Nephron progenitor cell (in vitro differentiated cells): ENCODE measurements at regions not wholly inside any gene's neighbourhood (a gene's known extent, or its start where the extent isn't known, plus 50 kb on each side); places are given as distances from the start of the nearest gene placed in this dataset.

Source experiments
- DNase-seq: peaks from one replicate; pipeline ENCODE4 v3.0.0; 2021
- H3K27ac Mint-ChIP-seq: 2 replicates; pipeline ENCODE4 v1.8.0; 2021; ENCODE audit warnings: mild to moderate bottlenecking, moderate library complexity, mixed read lengths
- H3K27me3 Mint-ChIP-seq: 2 replicates; pipeline ENCODE4 v1.8.0; 2021; ENCODE audit warnings: mild to moderate bottlenecking, low read depth, mixed read lengths; ENCODE audit not compliant: poor library complexity
- H3K36me3 Mint-ChIP-seq: 2 replicates; pipeline ENCODE4 v1.8.0; 2021; ENCODE audit warnings: low read depth, mixed read lengths
- H3K4me1 Mint-ChIP-seq: 2 replicates; pipeline ENCODE4 v1.8.0; 2021; ENCODE audit warnings: mixed read lengths
- H3K4me3 Mint-ChIP-seq: 2 replicates; pipeline ENCODE4 v1.8.0; 2021; ENCODE audit warnings: mild to moderate bottlenecking, moderate library complexity, mixed read lengths
- H3K9me3 Mint-ChIP-seq: 2 replicates; pipeline ENCODE4 v1.8.0; 2021; ENCODE audit warnings: mild to moderate bottlenecking, moderate library complexity, mixed read lengths
- TF ChIP-seq, protein P1 (sequence below): fragments of 200-600 bp; sonication (generic); IDR thresholded peaks from 2 replicates; pipeline ENCODE4 v1.5.0; 2021; ENCODE audit warnings: antibody characterized with exemption

- no peak for DNase-seq
- Mint-ChIP-seq H3K36me3 (peaks cover 9% of the 10 kb centered on the region), H3K27me3 (no peaks in the 10 kb centered on the region), H3K4me1 (no peaks in the 10 kb centered on the region), H3K27ac (no peak overlapping the region), H3K4me3 (no peak overlapping the region), H3K9me3 (peaks cover 19% of the 10 kb centered on the region)
- TF ChIP-seq, protein P1, sequence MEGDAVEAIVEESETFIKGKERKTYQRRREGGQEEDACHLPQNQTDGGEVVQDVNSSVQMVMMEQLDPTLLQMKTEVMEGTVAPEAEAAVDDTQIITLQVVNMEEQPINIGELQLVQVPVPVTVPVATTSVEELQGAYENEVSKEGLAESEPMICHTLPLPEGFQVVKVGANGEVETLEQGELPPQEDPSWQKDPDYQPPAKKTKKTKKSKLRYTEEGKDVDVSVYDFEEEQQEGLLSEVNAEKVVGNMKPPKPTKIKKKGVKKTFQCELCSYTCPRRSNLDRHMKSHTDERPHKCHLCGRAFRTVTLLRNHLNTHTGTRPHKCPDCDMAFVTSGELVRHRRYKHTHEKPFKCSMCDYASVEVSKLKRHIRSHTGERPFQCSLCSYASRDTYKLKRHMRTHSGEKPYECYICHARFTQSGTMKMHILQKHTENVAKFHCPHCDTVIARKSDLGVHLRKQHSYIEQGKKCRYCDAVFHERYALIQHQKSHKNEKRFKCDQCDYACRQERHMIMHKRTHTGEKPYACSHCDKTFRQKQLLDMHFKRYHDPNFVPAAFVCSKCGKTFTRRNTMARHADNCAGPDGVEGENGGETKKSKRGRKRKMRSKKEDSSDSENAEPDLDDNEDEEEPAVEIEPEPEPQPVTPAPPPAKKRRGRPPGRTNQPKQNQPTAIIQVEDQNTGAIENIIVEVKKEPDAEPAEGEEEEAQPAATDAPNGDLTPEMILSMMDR: no peak
These were observed 496.1 kb downstream of the NFIB start for GRCh38 chr9:13817754-13818278.

GRCh38 chr9:13816837-13817236, 497.1 kb downstream of the NFIB start:
- no peak for DNase-seq
- Mint-ChIP-seq H3K27ac (no peak overlapping the region), H3K9me3 (peaks cover 19% of the 10 kb centered on the region), H3K4me3 (no peak overlapping the region), H3K27me3 (no peaks in the 10 kb centered on the region), H3K36me3 (peaks cover 9% of the 10 kb centered on the region), H3K4me1 (no peaks in the 10 kb centered on the region)
- TF ChIP-seq, protein P1: no peak

GRCh38 chr9:13814647-13815400, 499.1 kb downstream of the NFIB start:
- Mint-ChIP-seq H3K4me1 (no peaks in the 10 kb centered on the region), H3K9me3 (peaks cover 9% of the 10 kb centered on the region), H3K4me3 (no peak overlapping the region), H3K27me3 (no peaks in the 10 kb centered on the region), H3K27ac (no peak overlapping the region), H3K36me3 (peaks cover 4% of the 10 kb centered on the region)
- no peak for DNase-seq
- TF ChIP-seq, protein P1: no peak

GRCh38 chr9:13811876-13812275, 502.1 kb downstream of the NFIB start:
- Mint-ChIP-seq H3K4me1 (peaks cover 8% of the 10 kb centered on the region), H3K36me3 (no peaks in the 10 kb centered on the region), H3K27me3 (no peaks in the 10 kb centered on the region), H3K27ac (no peak overlapping the region), H3K4me3 (no peak overlapping the region), H3K9me3 (no peaks in the 10 kb centered on the region)
- TF ChIP-seq, protein P1: no peak
- no peak for DNase-seq

GRCh38 chr9:13810510-13810909, 503.4 kb downstream of the NFIB start:
- Mint-ChIP-seq H3K27ac (no peak overlapping the region), H3K27me3 (no peaks in the 10 kb centered on the region), H3K4me1 (peaks cover 14% of the 10 kb centered on the region), H3K9me3 (no peaks in the 10 kb centered on the region), H3K36me3 (no peaks in the 10 kb centered on the region), H3K4me3 (no peak overlapping the region)
- no peak for DNase-seq
- TF ChIP-seq, protein P1: no peak

DNA sequence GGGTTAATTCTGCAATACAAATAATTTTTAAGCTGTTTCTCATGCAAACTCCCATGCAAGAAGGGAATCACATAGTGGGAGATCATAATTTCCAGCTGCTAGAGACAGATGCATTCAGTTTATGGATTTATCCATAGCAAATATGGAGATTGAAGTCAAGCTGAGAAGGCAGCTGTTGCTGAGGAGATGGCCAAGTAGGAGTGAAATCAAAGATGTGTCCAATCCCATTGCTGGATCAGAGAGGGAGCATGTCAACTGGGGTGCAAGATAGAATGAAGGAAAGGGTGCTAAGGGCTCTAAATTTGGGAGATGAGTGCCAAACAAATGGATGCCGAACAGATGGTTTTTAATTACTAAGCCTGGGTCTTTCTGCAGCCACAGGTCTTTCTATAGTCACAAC, 504.5 kb downstream of the NFIB start:
- Mint-ChIP-seq H3K27ac (no peak overlapping the region), H3K36me3 (no peaks in the 10 kb centered on the region), H3K4me1 (peaks cover 14% of the 10 kb centered on the region), H3K9me3 (no peaks in the 10 kb centered on the region), H3K27me3 (no peaks in the 10 kb centered on the region), H3K4me3 (no peak overlapping the region)
- TF ChIP-seq, protein P1: no peak
- no peak for DNase-seq
